Thyroid gland (tissue), 4 donors: ENCODE measurements at regions not wholly inside any gene's neighbourhood (a gene's known extent, or its start where the extent isn't known, plus 50 kb on each side); places are given as distances from the start of the nearest gene placed in this dataset.

ENCODE experiments used
- DNase-seq, 2 donors: peaks; one replicate each; pipeline ENCODE4 v3.0.0-alpha.2; 2019
- H3K27ac ChIP-seq, 3 donors: fragments of 200-600 bp; sonication (generic); 1 replicate in 2 of 3; 2 replicates in 1 of 3; pipeline ENCODE4 v1.5.1; 2016 to 2019; ENCODE audit warnings: mild to moderate bottlenecking in 1 of 3, moderate library complexity in 1 of 3
- H3K27me3 ChIP-seq: fragments of 200-600 bp; sonication (generic); one replicate; pipeline ENCODE4 v1.5.1; 2019
- H3K36me3 ChIP-seq, 2 donors: fragments of 200-600 bp; sonication (generic); one replicate each; pipeline ENCODE4 v1.5.1; 2016 to 2019
- H3K4me1 ChIP-seq, 2 donors: fragments of 200-600 bp; sonication (generic); one replicate each; pipeline ENCODE4 v1.5.1; 2017 to 2019
- H3K4me3 ChIP-seq, 3 donors: fragments of 200-600 bp; sonication (generic); replicated peaks in 1 of 3; 1 replicate in 2 of 3; 2 replicates in 1 of 3; pipeline ENCODE4 v1.5.1; 2016; ENCODE audit warnings: mild to moderate bottlenecking in 1 of 3
- H3K9me3 ChIP-seq: fragments of 200-600 bp; sonication (generic); one replicate; pipeline ENCODE4 v1.5.1; 2017
- POLR2A ChIP-seq, 2 donors: fragments of 450-650 bp; IDR thresholded peaks; one replicate each; pipeline ENCODE4 v1.6.1; 2017; ENCODE audit warnings: antibody characterized with exemption in 2 of 2, mild to moderate bottlenecking in 2 of 2, moderate library complexity in 1 of 2
- WGBS, 2 donors: methylation state at CpG; one replicate each; pipeline ENCODE4 v1.1.5; 2017; 5-methylcytosine and 5-hydroxymethylcytosine counted together
- intact Hi-C: fragments of 100-400 bp; cut with DNase I; formaldehyde crosslinking; loops from one replicate; pipeline ENCODE4 v1.15.1; 2023
- TF ChIP-seq, protein P1 (sequence below), 6 experiments: fragments of 200-600 bp in 3 of 6; fragments of 450-650 bp in 3 of 6; sonication (generic) in 3 of 6; IDR thresholded peaks; one replicate each; pipeline ENCODE4 v1.5.1; 2016 to 2019; ENCODE audit warnings: antibody characterized with exemption in 6 of 6, mild to moderate bottlenecking in 2 of 6, inconsistent platforms in 1 of 6, moderate library complexity in 1 of 6

DNA sequence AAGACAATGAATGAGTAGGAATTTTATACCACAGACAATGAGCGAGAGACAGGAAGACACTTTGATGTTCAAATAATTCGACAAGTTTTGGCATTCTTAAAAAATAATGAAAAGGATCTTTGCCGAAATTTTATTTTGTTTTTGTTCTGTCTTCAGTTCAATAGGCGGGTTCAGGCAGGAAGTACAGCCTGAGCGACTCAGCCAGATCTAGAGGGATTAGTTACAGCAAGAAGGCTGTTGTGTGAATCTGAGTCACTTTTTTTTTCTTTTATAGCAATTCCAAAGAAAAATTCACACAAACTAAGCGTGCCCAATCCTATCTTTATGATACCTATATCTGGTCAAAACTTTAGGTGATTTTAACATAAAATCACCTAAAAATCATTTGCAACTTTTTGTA lies 505.4 kb upstream of the FAM241A start:
- intact Hi-C loops = no loop called here
- DNase-seq = no peak
- H3K27ac ChIP-seq = no peak overlapping the region
- TF ChIP-seq, protein P1, sequence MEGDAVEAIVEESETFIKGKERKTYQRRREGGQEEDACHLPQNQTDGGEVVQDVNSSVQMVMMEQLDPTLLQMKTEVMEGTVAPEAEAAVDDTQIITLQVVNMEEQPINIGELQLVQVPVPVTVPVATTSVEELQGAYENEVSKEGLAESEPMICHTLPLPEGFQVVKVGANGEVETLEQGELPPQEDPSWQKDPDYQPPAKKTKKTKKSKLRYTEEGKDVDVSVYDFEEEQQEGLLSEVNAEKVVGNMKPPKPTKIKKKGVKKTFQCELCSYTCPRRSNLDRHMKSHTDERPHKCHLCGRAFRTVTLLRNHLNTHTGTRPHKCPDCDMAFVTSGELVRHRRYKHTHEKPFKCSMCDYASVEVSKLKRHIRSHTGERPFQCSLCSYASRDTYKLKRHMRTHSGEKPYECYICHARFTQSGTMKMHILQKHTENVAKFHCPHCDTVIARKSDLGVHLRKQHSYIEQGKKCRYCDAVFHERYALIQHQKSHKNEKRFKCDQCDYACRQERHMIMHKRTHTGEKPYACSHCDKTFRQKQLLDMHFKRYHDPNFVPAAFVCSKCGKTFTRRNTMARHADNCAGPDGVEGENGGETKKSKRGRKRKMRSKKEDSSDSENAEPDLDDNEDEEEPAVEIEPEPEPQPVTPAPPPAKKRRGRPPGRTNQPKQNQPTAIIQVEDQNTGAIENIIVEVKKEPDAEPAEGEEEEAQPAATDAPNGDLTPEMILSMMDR (IDR thresholded peaks at IDR 0.05) = no peak
- no peak for TF ChIP-seq POLR2A (IDR thresholded peaks at IDR 0.05)
- no peaks in the 10 kb centered on the region for H3K27me3 ChIP-seq
- no peaks in the 10 kb centered on the region for H3K9me3 ChIP-seq
- WGBS, 2 donors = 52 to 56% methylated on average over 6 of the region's 6 CpGs
- no peaks in the 10 kb centered on the region for H3K36me3 ChIP-seq
- no peak overlapping the region for H3K4me3 ChIP-seq
- H3K4me1 ChIP-seq = no peaks in the 10 kb centered on the region

DNA sequence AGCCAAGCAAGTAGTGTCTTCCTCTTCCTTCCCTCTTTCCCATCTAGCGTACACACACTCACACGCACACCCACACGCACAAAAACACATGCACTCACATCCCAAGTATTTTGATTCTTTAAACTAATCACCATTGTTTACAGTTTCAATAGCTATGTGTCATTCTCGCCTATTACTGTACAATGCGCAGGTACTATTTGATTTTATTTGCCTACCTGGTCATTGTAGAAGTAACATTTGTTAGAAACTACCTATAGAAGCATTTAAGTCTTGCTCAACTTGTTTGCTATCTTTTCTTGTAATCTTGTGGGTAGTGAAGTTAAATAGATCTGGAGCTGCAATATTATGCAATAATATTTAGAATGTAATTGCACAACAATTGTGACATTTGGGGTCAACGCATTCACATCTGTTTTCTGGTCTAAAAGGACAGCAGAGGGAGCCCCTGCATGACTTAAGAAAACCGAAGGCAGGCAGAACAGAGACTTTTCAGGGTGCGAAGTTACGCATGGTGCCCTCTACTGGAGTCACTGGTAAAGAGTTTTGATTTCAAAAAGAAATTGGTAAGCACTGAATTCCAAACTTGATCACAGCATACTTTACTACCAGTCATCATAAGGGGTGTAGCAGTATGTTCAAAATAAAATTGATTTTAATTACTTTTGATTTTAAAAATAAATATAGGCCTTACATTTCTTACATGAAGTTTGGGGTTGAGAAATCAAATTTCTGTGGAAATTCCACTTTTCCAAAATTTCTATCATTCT lies 503.3 kb upstream of the FAM241A start:
- Histone ChIP-seq H3K9me3 (no peaks in the 10 kb centered on the region), H3K4me1 (no peaks in the 10 kb centered on the region), H3K27me3 (no peaks in the 10 kb centered on the region), H3K4me3 (no peak overlapping the region), H3K27ac (no peak overlapping the region), H3K36me3 (no peaks in the 10 kb centered on the region)
- intact Hi-C loops = no loop called here
- TF ChIP-seq POLR2A (IDR thresholded peaks at IDR 0.05) = no peak
- TF ChIP-seq, protein P1 (IDR thresholded peaks at IDR 0.05) = peak in 5 of 6 experiments; percentile 22 to 84 (median 77)
- 43 to 49% methylated on average over 9 of the region's 9 CpGs for WGBS, 2 donors
- peak; percentile 47 to 62 for DNase-seq

DNA sequence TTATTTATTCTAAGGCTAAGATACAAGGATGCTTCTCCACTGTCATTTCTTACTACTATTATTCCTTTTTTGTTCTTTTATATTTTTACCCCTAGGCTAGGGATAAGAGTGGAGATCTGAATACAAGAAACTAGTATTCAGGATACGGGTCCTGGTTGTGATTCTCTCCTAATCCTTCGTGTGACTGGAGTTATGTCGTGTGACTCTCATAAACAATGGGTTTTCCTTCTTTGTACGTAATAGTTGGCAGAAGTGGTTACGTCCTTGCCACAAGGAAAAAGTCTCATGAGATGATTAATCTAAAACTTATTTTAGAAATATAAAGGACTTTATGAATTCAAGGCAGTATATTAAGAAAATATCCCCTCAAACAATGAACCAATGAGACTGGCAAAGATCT lies 497.2 kb upstream of the FAM241A start:
- no peak overlapping the region for H3K27ac ChIP-seq
- no peaks in the 10 kb centered on the region for H3K27me3 ChIP-seq
- no peaks in the 10 kb centered on the region for H3K9me3 ChIP-seq
- intact Hi-C loops = no loop called here
- no peak for TF ChIP-seq POLR2A (IDR thresholded peaks at IDR 0.05)
- TF ChIP-seq, protein P1 (IDR thresholded peaks at IDR 0.05) = no peak
- H3K4me3 ChIP-seq = no peak overlapping the region
- H3K4me1 ChIP-seq = no peaks in the 10 kb centered on the region
- 84 to 89% methylated on average over 5 of the region's 5 CpGs for WGBS, 2 donors
- DNase-seq = no peak
- H3K36me3 ChIP-seq = no peaks in the 10 kb centered on the region

DNA sequence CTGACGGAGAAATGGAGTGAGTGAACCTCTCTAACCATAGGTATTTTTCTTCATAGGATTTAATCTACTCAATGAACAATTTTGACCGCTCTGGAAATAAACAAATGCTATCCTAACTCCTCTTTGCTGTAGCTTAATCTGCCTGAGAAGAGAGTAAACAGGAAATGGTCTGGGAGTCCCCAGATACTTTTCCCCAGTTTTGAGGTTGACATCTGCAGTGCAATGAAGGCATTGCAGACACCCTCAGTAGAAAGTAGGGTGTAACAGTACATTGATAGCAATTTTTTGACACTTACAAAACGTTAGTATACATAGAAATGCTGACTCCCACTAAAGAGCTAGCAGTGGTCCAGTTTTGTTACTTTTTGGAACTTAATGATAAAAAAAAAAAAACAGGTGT lies 495.9 kb upstream of the FAM241A start:
- Histone ChIP-seq H3K27ac (no peak overlapping the region), H3K9me3 (no peaks in the 10 kb centered on the region), H3K27me3 (no peaks in the 10 kb centered on the region), H3K4me3 (no peak overlapping the region), H3K36me3 (no peaks in the 10 kb centered on the region), H3K4me1 (no peaks in the 10 kb centered on the region)
- TF ChIP-seq, protein P1 (IDR thresholded peaks at IDR 0.05) = no peak
- TF ChIP-seq POLR2A (IDR thresholded peaks at IDR 0.05) = no peak
- DNase-seq = no peak
- intact Hi-C loops = no loop called here
- WGBS, 2 donors = 51 to 70% methylated on average over 3 of the region's 3 CpGs

DNA sequence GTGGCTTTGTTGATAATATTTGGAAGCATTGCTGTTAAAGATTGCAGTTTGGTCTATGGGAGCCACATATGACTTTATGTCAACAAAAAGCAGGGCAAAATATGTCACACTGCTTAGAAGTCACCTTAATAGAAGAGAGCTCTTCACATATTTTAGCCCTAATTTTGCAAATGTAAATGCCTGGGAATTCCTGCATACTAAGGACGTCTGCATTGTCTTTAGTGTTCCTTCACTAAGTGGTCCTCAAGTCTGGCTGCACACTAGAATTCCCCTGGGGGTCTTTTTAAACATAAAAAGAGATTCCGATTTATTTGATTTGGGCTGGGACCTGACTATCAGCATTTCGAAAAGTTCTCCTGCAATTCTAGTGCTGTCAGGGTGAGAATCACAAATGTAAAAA lies 495.1 kb upstream of the FAM241A start:
- WGBS, 2 donors = 68 to 71% methylated on average over 3 of the region's 3 CpGs
- H3K4me3 ChIP-seq = no peak overlapping the region
- H3K9me3 ChIP-seq = no peaks in the 10 kb centered on the region
- DNase-seq = no peak
- H3K36me3 ChIP-seq = no peaks in the 10 kb centered on the region
- H3K27me3 ChIP-seq = no peaks in the 10 kb centered on the region
- intact Hi-C loops = no loop called here
- H3K27ac ChIP-seq = no peak overlapping the region
- H3K4me1 ChIP-seq = no peaks in the 10 kb centered on the region
- TF ChIP-seq POLR2A (IDR thresholded peaks at IDR 0.05) = no peak
- TF ChIP-seq, protein P1 (IDR thresholded peaks at IDR 0.05) = no peak
